GM12878 (cell line): ENCODE measurements at regions not wholly inside any gene's neighbourhood (a gene's known extent, or its start where the extent isn't known, plus 50 kb on each side); places are given as distances from the start of the nearest gene placed in this dataset.

ENCODE experiments used
- ATAC-seq: fragments of 200-7000 bp; cut with Tn5 transposase; 3 replicates; pipeline ENCODE4 v1.9.1; 2020; ENCODE audit warnings: mild to moderate bottlenecking, moderate library complexity
- BruUV-seq: library from RNA; stranded (reverse); fragments of 400-500 nt; replicated peaks from 2 replicates; lab custom pipeline; 2021; lab: Mats Ljungman, UMichigan
- CTCF ChIA-PET: fragments of 300-600 bp; sonication (Branson Sonifier 250); formaldehyde crosslinking; extraction: SDS; loops from one replicate; lab custom pipeline; 2021; ENCODE audit warnings: inconsistent platforms; lab: Yijun Ruan, JAX
- POLR2A ChIA-PET: fragments of 350-600 bp; formaldehyde crosslinking; extraction: SDS; loops from one replicate; lab custom pipeline; 2021; ENCODE audit warnings: inconsistent platforms; lab: Charles Lee
- RAD21 ChIA-PET: fragments of 300-600 bp; sonication (Branson Sonifier 250); formaldehyde crosslinking; loops from one replicate; lab custom pipeline; 2023; ENCODE audit warnings: antibody characterized with exemption; ENCODE audit not compliant: unreplicated experiment; lab: Charles Lee
- SMC1A ChIA-PET: fragments of 300-600 bp; sonication (Branson Sonifier 250); formaldehyde crosslinking; loops from one replicate; lab custom pipeline; 2023; ENCODE audit not compliant: unreplicated experiment, uncharacterized antibody; lab: Charles Lee
- DNase-seq: peaks from one replicate; pipeline ENCODE4 v3.0.0-alpha.2; 2011; ENCODE audit warnings: low read depth, low spot score
- FAIRE-seq: peaks from 3 replicates; lab custom pipeline; 2011; peaks lifted over from hg19 to GRCh38; lab: Jason Lieb, UNC
- H2AFZ ChIP-seq: 2 replicates; pipeline ENCODE4 v1.6.0; 2011; ENCODE audit warnings: low read depth, low read length, control low read depth; ENCODE audit not compliant: control insufficient read depth
- H3K27ac ChIP-seq: 2 replicates; pipeline ENCODE4 v1.5.1; 2011; ENCODE audit warnings: control low read depth; ENCODE audit not compliant: control insufficient read depth, insufficient read depth
- H3K27me3 ChIP-seq, 2 experiments: replicated peaks in 1 of 2; 2 replicates each; pipeline versions ENCODE4 v1.6.0 to v1.6.1; 2011; ENCODE audit warnings: low read length in 1 of 2; ENCODE audit not compliant: control insufficient read depth in 2 of 2, insufficient read depth in 2 of 2
- H3K36me3 ChIP-seq, 2 experiments: 2 replicates each; pipeline ENCODE4 v1.5.1; 2011; ENCODE audit warnings: low read length in 1 of 2; ENCODE audit not compliant: control insufficient read depth in 2 of 2, insufficient read depth in 2 of 2
- H3K4me1 ChIP-seq: 2 replicates; pipeline ENCODE4 v1.6.1; 2011; ENCODE audit warnings: mild to moderate bottlenecking, low read length, moderate library complexity, mixed read lengths; ENCODE audit not compliant: control insufficient read depth, insufficient read depth
- H3K4me2 ChIP-seq: 2 replicates; pipeline ENCODE4 v1.6.0; 2011; ENCODE audit warnings: control low read depth; ENCODE audit not compliant: control insufficient read depth, insufficient read depth
- H3K4me3 ChIP-seq: fragments of 200-600 bp; sonication (generic); 2 replicates; pipeline ENCODE4 v1.5.1; 2016
- H3K79me2 ChIP-seq: 2 replicates; pipeline ENCODE4 v1.6.0; 2011; ENCODE audit warnings: low read length; ENCODE audit not compliant: control insufficient read depth, insufficient read depth
- H3K9ac ChIP-seq: 2 replicates; pipeline ENCODE4 v1.8.0; 2011; ENCODE audit warnings: low read length, control low read depth, mixed read lengths; ENCODE audit not compliant: control insufficient read depth, insufficient read depth
- H3K9me3 ChIP-seq: replicated peaks from 3 replicates; pipeline ENCODE4 v1.5.1; 2011; ENCODE audit warnings: mild to moderate bottlenecking, low read length; ENCODE audit not compliant: control insufficient read depth, insufficient read depth
- H4K20me1 ChIP-seq: 2 replicates; pipeline ENCODE4 v1.6.0; 2011; ENCODE audit not compliant: control insufficient read depth, insufficient read depth
- CBX5 ChIP-seq: sonication (generic); IDR thresholded peaks from 2 replicates; pipeline ENCODE4 v1.6.1; 2016; ENCODE audit warnings: low read depth, moderate library complexity, mild to moderate bottlenecking, inconsistent platforms
- CHD4 ChIP-seq: fragments of 200-600 bp; sonication (generic); IDR thresholded peaks from 2 replicates; pipeline ENCODE4 v1.6.1; 2016; ENCODE audit warnings: mild to moderate bottlenecking
- CREB1 ChIP-seq: IDR thresholded peaks from 2 replicates; pipeline ENCODE4 v1.6.1; 2012; ENCODE audit warnings: low read depth, mild to moderate bottlenecking, inconsistent platforms
- EED ChIP-seq: sonication (generic); IDR thresholded peaks from 2 replicates; pipeline ENCODE4 v1.6.1; 2016; ENCODE audit warnings: antibody characterized with exemption, low read depth
- ESRRA ChIP-seq: IDR thresholded peaks from 2 replicates; pipeline ENCODE4 v1.6.1; 2012; ENCODE audit warnings: mild to moderate bottlenecking, low read length, improper control_type of control experiment
- NFXL1 ChIP-seq: fragments of 450-650 bp; IDR thresholded peaks from 2 replicates; pipeline ENCODE4 v1.6.1; 2017; ENCODE audit warnings: antibody characterized with exemption, mild to moderate bottlenecking, borderline replicate concordance
- POLR2AphosphoS5 ChIP-seq: IDR thresholded peaks from 2 replicates; pipeline ENCODE4 v1.6.1; 2011; ENCODE audit warnings: mild to moderate bottlenecking, low read length, inconsistent platforms
- RELB ChIP-seq: fragments of 450-650 bp; IDR thresholded peaks from 2 replicates; pipeline ENCODE4 v1.6.1; 2017; ENCODE audit warnings: low read depth, mild to moderate bottlenecking, moderate library complexity
- SP1 ChIP-seq: IDR thresholded peaks from one replicate; pipeline ENCODE4 v1.6.1; 2011; ENCODE audit warnings: low read depth, low read length
- STAT1 ChIP-seq: fragments of 450-650 bp; conservative IDR thresholded peaks from 2 replicates; pipeline ENCODE4 v1.6.1; 2014; ENCODE audit warnings: antibody characterized with exemption, mild to moderate bottlenecking
- ZZZ3 ChIP-seq: IDR thresholded peaks from 2 replicates; pipeline ENCODE4 v1.6.1; 2011; ENCODE audit warnings: low read depth; ENCODE audit not compliant: control insufficient read depth, insufficient read length
- WGBS: methylation state at CpG from one replicate; pipeline ENCODE4 v1.1.6; 2016; ENCODE audit warnings: low lambda C conversion rate; ENCODE audit not compliant: insufficient replicate concordance, insufficient coverage; ENCODE audit errors: missing lambda C conversion rate; 5-methylcytosine and 5-hydroxymethylcytosine counted together
- in situ Hi-C: fragments of 300-500 bp; cut with MboI; formaldehyde crosslinking; loops from 9 replicates; pipeline ENCODE4 v1.14.3; 2018; ENCODE audit warnings: mixed read lengths
- intact Hi-C: fragments of 100-400 bp; cut with micrococcal nuclease; formaldehyde crosslinking; loops from one replicate; pipeline ENCODE4 v1.14.2; 2022; ENCODE audit not compliant: unreplicated experiment
- TF ChIP-seq, protein P1 (sequence below): IDR thresholded peaks from 2 replicates; pipeline ENCODE4 v1.6.1; 2012; ENCODE audit warnings: improper control_type of control experiment, low read depth, low read length; ENCODE audit not compliant: insufficient replicate concordance

DNA sequence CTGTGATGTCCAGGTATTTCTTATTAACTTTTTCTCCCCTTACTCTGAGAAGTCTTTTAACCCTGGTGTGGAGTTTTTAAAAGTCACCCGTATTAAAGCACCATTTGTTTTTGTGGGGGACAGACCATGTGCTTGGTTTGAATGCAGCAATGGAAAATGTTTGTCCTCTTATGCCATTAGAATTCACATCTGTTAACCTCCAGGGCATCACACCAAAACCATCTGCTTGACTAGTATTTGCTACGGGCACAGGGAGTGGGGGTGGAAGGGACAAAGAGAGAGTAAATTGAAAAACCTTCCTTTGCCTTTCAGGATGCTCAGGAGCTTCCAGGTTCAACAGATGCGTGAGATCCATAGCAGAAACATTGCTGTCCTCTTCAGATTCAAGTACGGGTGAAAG, 61.4 kb upstream of the GOLGA8B start:
- no peak overlapping the region for H3K27ac ChIP-seq
- ChIA-PET SMC1A (no interaction called here), CTCF (no interaction called here), RAD21 (no interaction called here), POLR2A (no interaction called here)
- TF ChIP-seq CBX5 = no peak
- no peak for TF ChIP-seq ZZZ3
- TF ChIP-seq ESRRA = no peak
- TF ChIP-seq RELB = no peak
- TF ChIP-seq SP1 = no peak
- no peak for TF ChIP-seq STAT1
- TF ChIP-seq CHD4 = no peak
- TF ChIP-seq CREB1 = no peak
- TF ChIP-seq EED = no peak
- TF ChIP-seq, protein P1, sequence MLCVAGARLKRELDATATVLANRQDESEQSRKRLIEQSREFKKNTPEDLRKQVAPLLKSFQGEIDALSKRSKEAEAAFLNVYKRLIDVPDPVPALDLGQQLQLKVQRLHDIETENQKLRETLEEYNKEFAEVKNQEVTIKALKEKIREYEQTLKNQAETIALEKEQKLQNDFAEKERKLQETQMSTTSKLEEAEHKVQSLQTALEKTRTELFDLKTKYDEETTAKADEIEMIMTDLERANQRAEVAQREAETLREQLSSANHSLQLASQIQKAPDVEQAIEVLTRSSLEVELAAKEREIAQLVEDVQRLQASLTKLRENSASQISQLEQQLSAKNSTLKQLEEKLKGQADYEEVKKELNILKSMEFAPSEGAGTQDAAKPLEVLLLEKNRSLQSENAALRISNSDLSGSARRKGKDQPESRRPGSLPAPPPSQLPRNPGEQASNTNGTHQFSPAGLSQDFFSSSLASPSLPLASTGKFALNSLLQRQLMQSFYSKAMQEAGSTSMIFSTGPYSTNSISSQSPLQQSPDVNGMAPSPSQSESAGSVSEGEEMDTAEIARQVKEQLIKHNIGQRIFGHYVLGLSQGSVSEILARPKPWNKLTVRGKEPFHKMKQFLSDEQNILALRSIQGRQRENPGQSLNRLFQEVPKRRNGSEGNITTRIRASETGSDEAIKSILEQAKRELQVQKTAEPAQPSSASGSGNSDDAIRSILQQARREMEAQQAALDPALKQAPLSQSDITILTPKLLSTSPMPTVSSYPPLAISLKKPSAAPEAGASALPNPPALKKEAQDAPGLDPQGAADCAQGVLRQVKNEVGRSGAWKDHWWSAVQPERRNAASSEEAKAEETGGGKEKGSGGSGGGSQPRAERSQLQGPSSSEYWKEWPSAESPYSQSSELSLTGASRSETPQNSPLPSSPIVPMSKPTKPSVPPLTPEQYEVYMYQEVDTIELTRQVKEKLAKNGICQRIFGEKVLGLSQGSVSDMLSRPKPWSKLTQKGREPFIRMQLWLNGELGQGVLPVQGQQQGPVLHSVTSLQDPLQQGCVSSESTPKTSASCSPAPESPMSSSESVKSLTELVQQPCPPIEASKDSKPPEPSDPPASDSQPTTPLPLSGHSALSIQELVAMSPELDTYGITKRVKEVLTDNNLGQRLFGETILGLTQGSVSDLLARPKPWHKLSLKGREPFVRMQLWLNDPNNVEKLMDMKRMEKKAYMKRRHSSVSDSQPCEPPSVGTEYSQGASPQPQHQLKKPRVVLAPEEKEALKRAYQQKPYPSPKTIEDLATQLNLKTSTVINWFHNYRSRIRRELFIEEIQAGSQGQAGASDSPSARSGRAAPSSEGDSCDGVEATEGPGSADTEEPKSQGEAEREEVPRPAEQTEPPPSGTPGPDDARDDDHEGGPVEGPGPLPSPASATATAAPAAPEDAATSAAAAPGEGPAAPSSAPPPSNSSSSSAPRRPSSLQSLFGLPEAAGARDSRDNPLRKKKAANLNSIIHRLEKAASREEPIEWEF = no peak
- no peak for TF ChIP-seq POLR2AphosphoS5
- TF ChIP-seq NFXL1 = no peak
- no TSS peak for BruUV-seq
- no peaks in the 10 kb centered on the region for H3K79me2 ChIP-seq
- H3K9me3 ChIP-seq = no peaks in the 10 kb centered on the region
- H3K36me3 ChIP-seq = no peaks in the 10 kb centered on the region
- H2AFZ ChIP-seq = no peak overlapping the region
- DNase-seq (no peak), ATAC-seq (no peak), FAIRE-seq (no peak)
- no peaks in the 10 kb centered on the region for H4K20me1 ChIP-seq
- H3K9ac ChIP-seq = no peak overlapping the region
- no peak overlapping the region for H3K4me3 ChIP-seq
- no peaks in the 10 kb centered on the region; a peak in 1 of 4 replicates for H3K27me3 ChIP-seq
- in situ Hi-C loops (no loop called here), intact Hi-C loops (no loop called here)
- no peaks in the 10 kb centered on the region for H3K4me1 ChIP-seq
- no peak overlapping the region for H3K4me2 ChIP-seq
- WGBS = 49% methylated on average over 4 of the region's 4 CpGs
